ENCODE measurements at regions not wholly inside any gene's neighbourhood (a gene's known extent, or its start where the extent isn't known, plus 50 kb on each side); places are given as distances from the start of the nearest gene placed in this dataset.
"Not testable (repeated sequence)": the region's sequence is repeated elsewhere in the genome, so short reads cannot be mapped to it uniquely, and the experiment has no call there.

DNA sequence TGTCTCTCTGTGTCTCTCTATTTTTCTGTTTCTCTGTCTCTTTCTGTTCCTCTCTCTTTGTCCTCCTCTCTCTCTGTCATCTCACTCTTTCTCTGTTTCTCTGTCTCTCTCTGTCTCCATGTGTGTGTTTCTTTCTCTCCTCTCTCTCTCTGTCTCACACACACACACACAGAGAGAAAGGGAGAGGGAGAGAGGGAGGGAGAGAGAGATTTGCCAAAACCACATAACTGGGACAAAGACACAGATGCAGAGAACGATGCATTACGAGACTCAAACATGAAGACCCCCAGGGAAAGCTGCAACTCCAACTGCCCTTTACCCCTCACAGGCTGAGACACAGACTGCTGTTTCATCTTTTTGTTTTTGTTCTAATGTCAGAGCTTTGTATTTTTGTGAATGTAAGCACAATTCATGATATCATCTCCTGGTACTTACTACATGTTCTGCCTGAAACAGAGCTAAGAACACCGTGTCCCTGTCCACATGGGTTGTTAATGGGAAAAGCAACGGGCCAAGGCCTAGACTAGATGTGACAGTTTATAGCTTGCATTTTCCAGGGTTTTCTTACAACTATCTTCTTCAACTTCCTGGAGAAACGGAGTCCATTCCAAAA, 177.1 kb upstream of the ARID1B start:
- DNase-seq: no peak

GRCh38 chr6:156599366-156599765, 177.8 kb upstream of the ARID1B start:
- no peak for DNase-seq

DNA sequence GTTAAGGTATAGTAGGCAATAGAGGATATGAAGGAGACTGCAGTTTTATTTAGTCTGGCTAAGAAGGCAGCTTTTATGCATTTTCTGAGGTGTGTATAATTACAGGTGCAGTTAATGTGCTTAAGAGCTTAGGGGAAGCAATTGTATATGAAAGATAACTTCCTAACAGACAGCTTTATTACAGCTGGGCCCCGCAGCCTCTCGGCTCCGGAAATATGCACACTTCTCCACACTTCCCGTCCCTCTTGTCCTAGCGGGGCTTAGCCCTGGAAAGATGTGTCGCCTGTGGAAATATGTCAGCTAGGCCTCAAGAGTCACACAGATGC, 178.4 kb upstream of the ARID1B start:
- no peak for DNase-seq

GRCh38 chr6:156598071-156598854, 178.9 kb upstream of the ARID1B start:
- DNase-seq: no peak

DNA sequence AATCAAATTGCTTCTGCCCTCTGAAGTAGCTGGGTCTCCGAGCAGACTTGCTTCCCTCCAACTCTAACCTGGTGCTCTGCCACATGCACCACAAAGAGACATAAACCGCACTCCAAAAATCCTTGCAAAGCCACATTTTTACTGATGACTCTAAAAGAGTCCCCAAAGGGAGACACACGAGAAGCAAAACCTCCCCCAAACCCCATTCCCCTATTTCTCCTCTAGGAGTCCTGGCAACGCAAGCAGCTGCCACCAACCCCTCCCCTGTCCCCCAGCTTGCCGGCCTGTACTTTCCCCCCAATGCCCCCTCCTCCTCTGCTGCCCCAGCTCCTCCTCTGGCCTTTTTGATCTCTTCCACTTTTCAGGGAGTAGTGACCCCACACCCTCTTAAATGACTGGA, 180.1 kb upstream of the ARID1B start:
- no peak for DNase-seq

GRCh38 chr6:156595476-156595875, 181.7 kb upstream of the ARID1B start:
- no peak for DNase-seq

DNA sequence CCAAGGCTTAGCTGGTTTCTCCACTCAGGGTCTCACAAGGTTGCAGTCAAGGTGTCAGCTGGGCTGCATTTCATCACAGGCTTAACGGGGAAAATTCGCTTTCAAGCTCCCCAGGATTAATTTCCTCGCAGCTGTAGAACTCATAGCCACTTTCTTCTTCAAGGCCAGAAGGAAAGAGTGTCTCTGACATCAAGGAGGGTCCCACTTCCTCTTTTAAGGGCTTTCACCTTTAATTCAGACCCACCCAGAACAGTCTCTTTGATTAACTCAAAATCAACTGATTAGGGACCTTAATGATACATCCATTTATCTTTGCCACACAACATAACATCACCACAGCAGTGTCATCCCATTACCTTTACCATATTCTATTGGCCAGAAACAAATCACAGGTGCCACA, 183.3 kb upstream of the ARID1B start:
- no peak for DNase-seq

GRCh38 chr6:156593127-156593526, 184.1 kb upstream of the ARID1B start:
- DNase-seq: no peak

- no peak for DNase-seq
Measured at GRCh38 chr6:156590482-156590881, 186.7 kb upstream of the ARID1B start.

DNA sequence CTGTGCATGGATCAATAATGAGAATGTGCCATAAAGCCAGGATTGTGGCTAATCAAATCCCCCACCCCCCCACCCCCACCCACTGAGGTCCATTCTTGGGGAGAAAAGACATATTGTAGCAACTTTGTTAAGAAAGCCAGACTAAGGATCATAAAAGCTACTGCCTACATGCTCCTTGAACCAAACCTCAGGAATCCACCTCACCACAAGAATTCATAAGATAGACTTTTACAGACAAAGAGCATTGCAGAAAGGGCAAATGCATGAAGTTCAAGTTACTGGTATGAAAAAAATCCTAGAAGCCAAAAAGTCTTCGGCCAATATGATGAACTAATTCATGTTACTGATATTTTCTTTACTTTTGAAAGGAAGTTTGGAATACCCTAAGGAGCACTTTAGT, 187.9 kb upstream of the ARID1B start:
- no peak for DNase-seq

DNA sequence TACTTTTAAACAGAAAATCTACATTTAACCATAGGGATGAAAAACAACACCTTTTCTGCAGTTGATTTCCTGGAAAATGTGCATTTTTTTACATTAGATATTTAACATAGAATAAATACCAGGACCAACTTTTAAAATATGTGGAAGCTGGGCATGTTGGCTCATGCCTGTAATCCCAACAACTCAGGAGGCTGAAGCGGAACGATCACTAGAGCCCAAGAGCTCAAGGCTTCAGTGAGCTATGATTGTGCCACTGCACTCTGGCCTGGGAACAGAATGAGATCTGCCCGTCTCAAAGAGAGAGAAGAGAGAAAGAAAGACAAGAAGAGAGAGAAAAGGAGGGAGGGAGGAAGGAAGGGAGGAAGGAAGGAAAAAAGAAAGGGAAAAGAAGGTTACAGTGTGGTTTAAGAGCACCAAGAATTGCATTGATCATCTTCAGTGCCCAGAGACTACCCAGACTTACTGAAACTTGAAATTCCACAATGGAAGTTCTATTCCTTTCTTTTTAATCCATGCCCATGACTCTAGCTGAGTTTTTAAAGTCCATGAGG, 189.4 kb upstream of the ARID1B start:
- no peak for DNase-seq

DNA sequence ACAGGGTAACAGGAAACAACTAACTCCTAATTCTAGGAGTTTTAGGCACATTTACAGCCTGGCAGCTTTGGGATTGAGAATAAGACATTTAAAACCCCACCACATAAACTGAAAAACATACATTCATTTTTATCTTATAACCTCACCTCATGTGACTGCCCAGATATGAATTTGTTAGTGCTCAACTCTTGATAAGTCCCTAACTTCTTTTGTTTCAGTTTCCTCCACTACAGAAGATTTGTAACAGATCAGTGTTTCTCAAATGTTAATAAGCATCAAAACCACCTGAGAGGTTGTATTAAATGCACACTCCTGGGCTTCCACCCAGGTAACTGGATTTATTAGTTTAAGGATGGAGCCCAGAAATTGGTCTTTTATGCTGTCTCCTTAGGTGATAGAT, 190.1 kb upstream of the ARID1B start:
- DNase-seq: no peak

GRCh38 chr6:156585859-156586258, 191.3 kb upstream of the ARID1B start:
- DNase-seq: no peak

GRCh38 chr6:156584121-156584520, 193.1 kb upstream of the ARID1B start:
- not testable (repeated sequence) for DNase-seq

- no peak for DNase-seq
Measured at GRCh38 chr6:156583083-156583482, 194.1 kb upstream of the ARID1B start.

GRCh38 chr6:156582509-156582992, 194.6 kb upstream of the ARID1B start:
- no peak for DNase-seq

DNA sequence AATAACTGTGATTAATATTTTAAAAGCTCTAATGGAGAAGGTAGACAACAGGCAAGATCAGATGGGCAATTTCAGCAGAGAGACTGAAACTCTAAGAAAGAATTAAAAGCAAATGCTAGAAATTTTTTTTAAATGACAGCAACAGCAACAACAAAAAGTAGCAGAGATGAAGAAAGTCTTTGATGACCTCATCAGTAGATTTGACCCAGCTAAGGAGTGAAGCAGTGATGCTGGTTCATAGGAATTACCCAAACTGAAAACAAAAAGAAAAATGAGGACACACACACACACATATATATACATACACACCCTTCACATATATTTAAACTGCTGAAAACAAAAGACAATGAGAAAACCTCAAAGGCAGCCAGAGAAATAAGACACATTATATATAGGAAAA, 197.6 kb upstream of the ARID1B start:
- no peak for DNase-seq

GRCh38 chr6:156577749-156578148, 199.4 kb upstream of the ARID1B start:
- no peak for DNase-seq

DNA sequence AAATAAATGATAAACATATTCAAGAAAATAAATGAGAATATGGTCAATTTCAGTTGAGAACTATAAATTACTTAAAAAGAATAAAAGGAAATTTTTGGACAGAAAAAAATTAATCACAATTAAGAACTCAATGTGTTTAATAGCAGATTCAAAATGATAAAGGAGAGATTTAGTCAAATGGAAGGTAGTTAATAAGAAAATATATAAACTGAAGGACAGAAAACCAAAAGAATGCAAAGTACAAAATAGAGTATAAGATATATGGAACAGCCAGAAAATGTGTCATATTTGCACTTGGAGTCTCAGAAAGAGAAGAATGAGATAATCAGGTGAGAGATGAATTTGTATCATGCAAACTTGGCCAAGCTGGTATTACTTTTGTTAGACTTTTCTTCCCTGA, 201.8 kb upstream of the ARID1B start:
- no peak for DNase-seq

GRCh38 chr6:156564807-156565149, 212.4 kb upstream of the ARID1B start:
- DNase-seq: no peak

DNA sequence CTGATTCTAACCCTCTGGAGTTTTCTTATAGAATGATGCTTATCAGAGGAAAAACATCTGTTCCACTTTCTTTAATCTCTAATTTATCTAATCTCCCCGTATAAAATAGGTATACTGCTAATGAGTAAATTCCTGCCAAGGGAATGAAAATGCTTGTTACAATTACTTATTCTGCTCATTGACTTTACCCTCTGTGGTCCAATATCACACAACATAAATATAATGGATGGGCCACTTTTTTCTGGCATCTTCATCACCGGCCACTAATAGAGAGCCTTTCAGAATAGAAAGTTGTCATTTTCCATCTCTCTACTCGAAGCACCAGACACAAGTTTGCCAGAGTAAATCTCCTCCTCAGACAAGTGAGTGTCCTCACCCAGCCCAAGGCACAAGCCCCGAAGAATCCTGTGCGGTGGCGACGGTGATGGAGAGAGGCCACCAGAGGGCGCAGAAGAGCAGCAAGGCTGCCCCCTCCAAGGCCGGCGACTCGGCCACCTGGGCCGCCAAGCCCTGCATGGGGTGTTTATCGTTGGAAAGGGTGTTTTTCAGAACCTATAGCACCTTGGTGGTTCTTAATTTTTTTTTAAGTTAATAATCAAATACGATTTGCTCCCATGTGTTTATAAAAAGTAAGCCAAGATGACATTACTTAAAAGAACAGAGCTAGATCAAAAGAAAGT, 212.9 kb upstream of the ARID1B start:
- peak; percentile 19 for DNase-seq

- DNase-seq: no peak
Measured at GRCh38 chr6:156563714-156564113, 213.5 kb upstream of the ARID1B start.

GRCh38 chr6:156562636-156563035, 214.5 kb upstream of the ARID1B start:
- no peak for DNase-seq

- DNase-seq: no peak
Measured at GRCh38 chr6:156562019-156562418, 215.2 kb upstream of the ARID1B start.
